Upper lobe of left lung (tissue), 6 donors: ENCODE measurements at regions not wholly inside any gene's neighbourhood (a gene's known extent, or its start where the extent isn't known, plus 50 kb on each side); places are given as distances from the start of the nearest gene placed in this dataset.

Experiments used
- ATAC-seq, 2 donors: fragments of 200-7000 bp; cut with Tn5 transposase; one replicate each; pipeline ENCODE4 v1.9.1; 2022; ENCODE audit warnings: mild to moderate bottlenecking in 2 of 2, moderate library complexity in 2 of 2; ENCODE audit not compliant: low FRiP score in 2 of 2
- DNase-seq, 2 donors: peaks; one replicate each; pipeline ENCODE4 v3.0.0-alpha.2; 2019 to 2020
- H3K27ac ChIP-seq, 4 donors: fragments of 200-600 bp; sonication (generic); one replicate each; pipeline ENCODE4 v1.5.1; 2016 to 2019
- H3K27me3 ChIP-seq, 4 donors: fragments of 200-600 bp; sonication (generic); one replicate each; pipeline ENCODE4 v1.5.1; 2017 to 2019
- H3K36me3 ChIP-seq, 4 donors: fragments of 200-600 bp; sonication (generic); one replicate each; pipeline ENCODE4 v1.5.1; 2016 to 2019
- H3K4me1 ChIP-seq, 4 donors: fragments of 200-600 bp; sonication (generic); one replicate each; pipeline ENCODE4 v1.5.1; 2018 to 2019
- H3K4me3 ChIP-seq, 4 donors: fragments of 200-600 bp; sonication (generic); one replicate each; pipeline ENCODE4 v1.5.1; 2017 to 2019; ENCODE audit warnings: mild to moderate bottlenecking in 2 of 4, moderate library complexity in 1 of 4
- H3K9me3 ChIP-seq, 4 donors: fragments of 200-600 bp; sonication (generic); one replicate each; pipeline ENCODE4 v1.5.1; 2018 to 2019
- EP300 ChIP-seq, 4 donors: sonication (generic); formaldehyde crosslinking; IDR thresholded peaks; one replicate each; pipeline ENCODE4 v1.5.1; 2017; ENCODE audit warnings: antibody characterized with exemption in 4 of 4, control low read depth in 2 of 4
- POLR2A ChIP-seq, 4 donors: fragments of 450-650 bp; IDR thresholded peaks; one replicate each; pipeline ENCODE4 v1.5.1; 2016 to 2017; ENCODE audit warnings: antibody characterized with exemption in 4 of 4, mild to moderate bottlenecking in 2 of 4
- POLR2AphosphoS5 ChIP-seq, 2 donors: sonication (generic); formaldehyde crosslinking; IDR thresholded peaks; one replicate each; pipeline ENCODE4 v1.5.1; 2017; ENCODE audit warnings: antibody characterized with exemption in 2 of 2
- WGBS, 2 donors: methylation state at CpG; one replicate each; pipeline ENCODE4 v1.1.5; 2017 to 2018; 5-methylcytosine and 5-hydroxymethylcytosine counted together
- TF ChIP-seq, protein P1 (sequence below), 6 experiments: fragments of 450-650 bp in 4 of 6; fragments of 200-600 bp in 2 of 6; sonication (generic) in 2 of 6; IDR thresholded peaks; one replicate each; pipeline ENCODE4 v1.5.1; 2016 to 2019; ENCODE audit warnings: antibody characterized with exemption in 6 of 6
- donor health status: DM: no; HTN: no; CAD: no; lungs with moderate emphysema.
- donor health status: DM: no; HTN: yes; CAD: no; lungs with severe emphysema.

DNA sequence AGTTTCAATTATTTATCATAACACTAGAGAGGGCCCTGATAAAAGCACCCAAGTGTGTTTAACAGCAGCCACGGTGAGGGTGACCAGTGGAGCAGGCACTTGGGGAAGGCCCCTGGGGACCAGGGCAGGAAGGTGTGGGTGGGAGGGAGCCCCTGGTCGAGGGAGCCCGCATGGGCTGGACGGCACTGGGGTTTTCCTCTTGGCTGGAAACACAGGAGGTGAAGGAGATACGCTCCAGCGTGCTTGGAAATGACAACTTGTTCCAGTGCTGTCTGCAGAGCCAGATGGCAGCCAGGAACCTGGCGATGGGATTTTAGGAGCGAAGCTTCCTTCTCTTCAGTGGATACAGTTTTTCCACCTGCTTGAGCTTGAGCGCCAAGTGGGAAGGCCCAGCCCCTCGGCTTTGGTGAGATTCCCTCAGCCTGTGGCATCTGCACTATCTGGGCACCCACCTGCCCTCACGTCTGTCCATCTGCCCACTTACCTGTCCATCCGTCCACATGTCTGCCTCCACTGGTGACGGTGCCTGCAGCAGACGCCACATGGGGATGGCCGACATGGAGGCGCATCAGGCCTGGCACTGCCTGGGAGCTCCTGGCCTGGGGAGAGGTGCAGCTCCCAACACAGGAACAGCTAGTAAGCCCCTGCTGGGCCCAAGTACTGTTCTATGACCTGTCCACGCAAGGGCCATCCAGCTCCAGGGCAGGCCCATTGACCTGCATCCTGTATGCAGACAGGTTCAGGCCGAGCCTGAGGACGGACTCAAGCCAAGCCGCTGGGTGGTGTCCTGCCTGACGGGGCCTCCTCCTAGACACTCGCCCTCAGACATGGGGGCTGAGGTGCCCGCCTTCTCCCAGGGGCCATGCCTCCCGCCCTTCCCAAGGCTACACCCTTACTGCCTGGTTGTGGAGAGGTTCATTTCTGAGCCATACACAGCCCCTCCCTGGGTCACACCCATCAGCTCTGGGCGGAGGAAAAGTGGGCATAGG is 192.2 kb upstream of the C14orf180 start:
- ATAC-seq (no peak), DNase-seq (peak; percentile 21 to 46)
- Histone ChIP-seq H3K36me3 (no peaks in the 10 kb centered on the region), H3K4me3 (no peak overlapping the region), H3K9me3 (no peaks in the 10 kb centered on the region), H3K27ac (no peak overlapping the region), H3K4me1 (peaks cover 0 to 8% (median 0%) of the 10 kb centered on the region in 4 donors), H3K27me3 (no peaks in the 10 kb centered on the region)
- 94 to 95% methylated on average over 12 to 25 of the region's 25 CpGs for WGBS, 2 donors
- TF ChIP-seq POLR2AphosphoS5 (IDR thresholded peaks at IDR 0.05) (no peak), EP300 (IDR thresholded peaks at IDR 0.05) (no peak)
- TF ChIP-seq, protein P1, sequence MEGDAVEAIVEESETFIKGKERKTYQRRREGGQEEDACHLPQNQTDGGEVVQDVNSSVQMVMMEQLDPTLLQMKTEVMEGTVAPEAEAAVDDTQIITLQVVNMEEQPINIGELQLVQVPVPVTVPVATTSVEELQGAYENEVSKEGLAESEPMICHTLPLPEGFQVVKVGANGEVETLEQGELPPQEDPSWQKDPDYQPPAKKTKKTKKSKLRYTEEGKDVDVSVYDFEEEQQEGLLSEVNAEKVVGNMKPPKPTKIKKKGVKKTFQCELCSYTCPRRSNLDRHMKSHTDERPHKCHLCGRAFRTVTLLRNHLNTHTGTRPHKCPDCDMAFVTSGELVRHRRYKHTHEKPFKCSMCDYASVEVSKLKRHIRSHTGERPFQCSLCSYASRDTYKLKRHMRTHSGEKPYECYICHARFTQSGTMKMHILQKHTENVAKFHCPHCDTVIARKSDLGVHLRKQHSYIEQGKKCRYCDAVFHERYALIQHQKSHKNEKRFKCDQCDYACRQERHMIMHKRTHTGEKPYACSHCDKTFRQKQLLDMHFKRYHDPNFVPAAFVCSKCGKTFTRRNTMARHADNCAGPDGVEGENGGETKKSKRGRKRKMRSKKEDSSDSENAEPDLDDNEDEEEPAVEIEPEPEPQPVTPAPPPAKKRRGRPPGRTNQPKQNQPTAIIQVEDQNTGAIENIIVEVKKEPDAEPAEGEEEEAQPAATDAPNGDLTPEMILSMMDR (IDR thresholded peaks at IDR 0.05) = no peak

DNA sequence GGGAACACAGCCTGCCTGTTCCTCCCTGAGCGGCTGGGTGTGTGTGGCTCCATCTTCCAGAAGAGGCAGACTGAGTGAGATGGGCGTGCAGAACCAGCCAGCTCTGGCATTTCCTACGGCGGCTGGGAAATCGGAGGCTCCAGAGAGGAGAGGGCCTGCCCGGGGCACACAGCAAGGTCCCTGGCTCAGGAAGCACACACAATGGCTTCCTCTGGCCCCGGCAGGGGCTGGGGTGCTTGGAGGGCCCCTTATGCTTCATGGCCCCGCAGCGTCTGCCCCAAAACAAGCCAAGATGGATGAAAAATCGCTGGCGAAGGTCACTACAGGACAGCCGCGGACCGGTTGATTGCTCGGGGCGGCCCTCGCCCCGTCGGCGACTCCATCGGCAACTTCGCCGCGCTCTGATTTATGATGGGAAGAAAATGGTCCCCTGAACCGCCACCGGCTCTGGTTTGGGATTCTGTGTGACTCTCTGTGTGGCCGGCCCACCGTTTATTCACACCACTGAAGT is 191.5 kb upstream of the C14orf180 start:
- H3K27me3 ChIP-seq = no peaks in the 10 kb centered on the region
- no peaks in the 10 kb centered on the region for H3K36me3 ChIP-seq
- peak in 1 of 2 donors; percentile 72 for DNase-seq
- TF ChIP-seq, protein P1 (IDR thresholded peaks at IDR 0.05) = no peak
- no peak for TF ChIP-seq POLR2A (IDR thresholded peaks at IDR 0.05)
- TF ChIP-seq POLR2AphosphoS5 (IDR thresholded peaks at IDR 0.05) = no peak
- no peak for TF ChIP-seq EP300 (IDR thresholded peaks at IDR 0.05)
- H3K4me1 ChIP-seq = peaks cover under 1 to 10% (median 1%) of the 10 kb centered on the region in 4 donors
- no peaks in the 10 kb centered on the region for H3K9me3 ChIP-seq
- no peak for ATAC-seq
- no peak overlapping the region for H3K4me3 ChIP-seq
- no peak overlapping the region for H3K27ac ChIP-seq
- WGBS, 2 donors = 88% methylated on average over 24 to 28 of the region's 28 CpGs

GRCh38 chr14:104388541-104389325 is 190.8 kb upstream of the C14orf180 start:
- ATAC-seq = no peak
- no peaks in the 10 kb centered on the region for H3K27me3 ChIP-seq

DNA sequence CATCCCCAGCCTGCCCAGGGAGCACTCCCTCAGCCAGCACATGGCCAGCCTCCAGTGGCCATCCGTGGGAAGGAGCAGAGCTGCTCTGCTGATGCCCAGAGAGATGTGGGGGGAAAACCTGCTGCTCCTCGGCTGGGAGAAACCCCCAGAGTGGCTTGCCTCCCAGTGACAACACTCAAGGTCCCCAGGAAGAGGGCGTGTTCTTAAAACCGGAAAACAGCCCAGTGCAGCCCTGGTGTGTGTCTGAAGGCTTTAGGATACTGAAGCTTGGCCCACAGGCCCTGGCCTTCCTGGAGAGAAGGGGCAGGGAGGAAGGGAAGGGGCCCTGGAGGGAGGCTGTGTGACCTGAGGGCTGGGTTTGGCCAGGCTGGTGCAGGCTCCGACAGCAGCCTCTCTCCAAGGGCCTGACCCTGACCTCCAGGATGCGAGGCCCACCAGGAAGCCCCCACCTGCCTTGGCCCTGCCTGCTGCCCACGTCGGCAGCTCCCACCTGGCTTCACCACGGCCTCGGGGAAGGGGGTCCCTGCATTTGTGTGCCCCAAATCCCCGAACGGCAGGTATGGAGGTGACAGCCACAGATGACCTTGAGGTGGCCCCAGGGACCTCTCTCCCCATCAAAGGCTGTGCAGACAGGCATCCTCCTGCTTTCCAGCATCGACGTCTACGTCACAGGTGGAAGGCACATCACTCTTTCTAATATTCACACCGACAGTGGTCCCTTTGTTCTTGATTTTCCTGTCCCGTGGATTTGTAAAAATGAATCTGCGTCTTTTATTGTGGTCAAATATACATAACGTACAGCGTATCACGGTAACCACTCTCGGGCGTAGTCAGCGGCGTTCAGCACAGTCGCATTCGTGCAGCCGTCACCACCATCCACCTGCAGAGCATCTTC is 190.0 kb upstream of the C14orf180 start:
- Histone ChIP-seq H3K4me3 (no peak overlapping the region), H3K4me1 (peaks cover 12 to 17% (median 14%) of the 10 kb centered on the region in 4 donors), H3K9me3 (no peaks in the 10 kb centered on the region), H3K27me3 (no peaks in the 10 kb centered on the region), H3K36me3 (no peaks in the 10 kb centered on the region), H3K27ac (no peak overlapping the region)
- TF ChIP-seq EP300 (IDR thresholded peaks at IDR 0.05) (no peak), POLR2AphosphoS5 (IDR thresholded peaks at IDR 0.05) (no peak), POLR2A (IDR thresholded peaks at IDR 0.05) (no peak)
- TF ChIP-seq, protein P1 (IDR thresholded peaks at IDR 0.05) = no peak
- DNase-seq (peak; percentile 15 to 69), ATAC-seq (no peak)
- 80 to 89% methylated on average over 16 to 28 of the region's 28 CpGs for WGBS, 2 donors

More at GRCh38 chr14:104388541-104389325, 190.8 kb upstream of the C14orf180 start:
- TF ChIP-seq EP300 (IDR thresholded peaks at IDR 0.05) (no peak), POLR2A (IDR thresholded peaks at IDR 0.05) (no peak), POLR2AphosphoS5 (IDR thresholded peaks at IDR 0.05) (no peak)
- TF ChIP-seq, protein P1 (IDR thresholded peaks at IDR 0.05) = no peak
- Histone ChIP-seq H3K9me3 (no peaks in the 10 kb centered on the region), H3K4me3 (no peak overlapping the region), H3K36me3 (no peaks in the 10 kb centered on the region), H3K27ac (no peak overlapping the region), H3K4me1 (peaks cover 7 to 12% (median 8%) of the 10 kb centered on the region in 4 donors)
- DNase-seq = peak; percentile 19 to 80
- 93 to 95% methylated on average over 28 of the region's 28 CpGs for WGBS, 2 donors
